HG03139 (cell line): ENCODE measurements at regions not wholly inside any gene's neighbourhood (a gene's known extent, or its start where the extent isn't known, plus 50 kb on each side); places are given as distances from the start of the nearest gene placed in this dataset.

Source experiments
- ATAC-seq: cut with Tn5 transposase; IDR thresholded peaks from one replicate; pipeline ENCODE4 v1.9.1; 2021; ENCODE audit not compliant: unreplicated experiment

DNA sequence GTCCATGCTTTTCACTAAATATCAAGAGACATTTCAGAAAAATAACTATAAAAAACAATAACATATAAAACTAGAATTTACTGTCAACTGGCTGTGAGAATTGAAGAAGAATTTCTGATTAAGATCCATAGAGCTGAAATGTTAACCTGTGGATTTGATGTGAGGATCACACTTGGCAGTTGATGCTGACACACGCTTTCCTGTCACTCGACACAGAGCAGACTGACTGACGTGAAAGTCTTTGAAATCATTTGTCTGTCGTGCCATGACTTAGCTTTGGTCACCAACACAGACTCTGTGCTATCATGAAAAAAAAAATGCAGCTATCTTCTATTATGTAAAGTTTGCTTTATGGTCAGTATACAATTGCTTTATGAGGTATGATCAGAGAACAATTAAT is 706.0 kb upstream of the ZP4 start:
- ATAC-seq, result no peak

GRCh38 chr1:238592621-238593020 is 701.9 kb upstream of the ZP4 start:
- no peak for ATAC-seq

- ATAC-seq, result no peak
Measured at GRCh38 chr1:238589843-238590435, 699.2 kb upstream of the ZP4 start.

- ATAC-seq, result no peak
Measured at GRCh38 chr1:238582816-238583215, 692.1 kb upstream of the ZP4 start.

DNA sequence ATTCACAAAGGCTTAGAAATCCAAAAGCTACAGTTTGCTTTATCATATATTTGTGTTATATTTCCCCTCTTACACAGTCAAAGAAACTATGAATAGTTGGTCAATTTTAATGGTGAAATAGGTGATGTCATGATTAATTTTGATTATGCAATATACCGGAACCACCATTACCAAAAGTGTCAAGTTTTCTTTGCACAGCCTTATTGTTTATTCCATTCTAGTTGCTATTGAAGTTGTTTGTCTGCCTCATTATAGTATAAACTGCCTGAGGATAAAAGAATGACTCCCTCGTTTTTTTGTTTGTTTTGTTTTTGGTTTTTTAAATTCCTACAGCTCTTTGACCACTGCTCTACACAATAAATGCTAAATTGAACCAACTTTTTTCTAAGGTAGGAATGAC is 690.6 kb upstream of the ZP4 start:
- ATAC-seq, result no peak

DNA sequence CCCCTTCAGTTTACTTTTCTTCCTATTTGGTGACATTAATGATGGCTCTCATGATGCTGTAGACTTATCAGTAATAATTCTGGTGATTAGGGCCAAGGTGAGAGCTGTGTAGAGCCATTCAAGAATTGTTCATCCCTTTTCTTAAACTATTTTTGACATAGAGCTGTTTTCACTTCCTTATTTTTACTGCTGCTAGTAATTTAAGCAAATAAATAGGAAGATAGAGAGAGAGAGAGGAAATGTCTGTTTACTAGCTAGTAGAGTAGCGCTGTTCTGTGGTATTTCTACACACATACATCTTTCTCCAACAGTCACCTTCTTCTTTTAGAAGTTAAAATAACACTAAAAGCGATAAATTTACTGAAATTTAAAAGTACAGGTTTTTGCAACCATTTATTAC is 678.0 kb upstream of the ZP4 start:
- no peak for ATAC-seq

- no peak for ATAC-seq
Measured at GRCh38 chr1:238562341-238562740, 671.6 kb upstream of the ZP4 start.

GRCh38 chr1:238558746-238559145 is 668.0 kb upstream of the ZP4 start:
- no peak for ATAC-seq

GRCh38 chr1:238558156-238558555 is 667.4 kb upstream of the ZP4 start:
- ATAC-seq, result no peak

DNA sequence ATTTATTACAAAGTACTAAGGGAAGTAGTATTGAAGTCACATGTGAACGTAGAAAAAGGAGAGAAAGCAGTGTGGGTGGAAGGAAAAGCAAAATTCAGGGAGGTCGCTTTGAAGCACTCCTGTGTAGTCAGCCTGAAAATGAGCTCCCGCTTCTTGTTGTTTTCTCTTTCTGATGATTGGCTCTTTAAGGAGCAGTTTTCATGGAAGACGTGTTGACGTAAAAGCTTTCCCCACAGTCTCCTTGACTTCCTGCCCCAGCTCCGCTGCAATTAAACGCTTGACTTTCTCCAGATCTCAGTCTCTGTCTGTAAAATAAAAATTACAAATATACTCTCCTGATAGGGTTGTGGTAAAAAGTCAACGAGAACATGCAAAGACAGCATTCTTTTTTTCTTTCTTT is 661.5 kb upstream of the ZP4 start:
- no peak for ATAC-seq

DNA sequence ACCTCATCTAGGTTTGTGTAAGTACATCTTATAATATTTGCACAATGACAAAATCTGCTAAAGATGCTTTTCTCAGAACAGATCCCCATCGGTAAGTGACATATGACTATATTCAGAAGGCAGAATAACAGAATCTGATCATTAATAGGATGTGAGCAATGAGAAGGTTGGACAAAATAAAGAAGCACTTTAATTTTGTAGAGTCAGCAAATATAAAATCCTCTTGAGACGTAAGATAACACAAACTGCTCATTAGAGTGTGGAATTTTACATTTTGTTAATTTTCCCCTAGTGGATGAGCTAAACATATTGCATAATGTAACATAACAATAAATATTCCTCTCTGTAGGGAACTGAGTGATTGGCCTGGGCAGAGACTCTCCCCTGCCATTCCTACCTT is 658.4 kb upstream of the ZP4 start:
- no peak for ATAC-seq

DNA sequence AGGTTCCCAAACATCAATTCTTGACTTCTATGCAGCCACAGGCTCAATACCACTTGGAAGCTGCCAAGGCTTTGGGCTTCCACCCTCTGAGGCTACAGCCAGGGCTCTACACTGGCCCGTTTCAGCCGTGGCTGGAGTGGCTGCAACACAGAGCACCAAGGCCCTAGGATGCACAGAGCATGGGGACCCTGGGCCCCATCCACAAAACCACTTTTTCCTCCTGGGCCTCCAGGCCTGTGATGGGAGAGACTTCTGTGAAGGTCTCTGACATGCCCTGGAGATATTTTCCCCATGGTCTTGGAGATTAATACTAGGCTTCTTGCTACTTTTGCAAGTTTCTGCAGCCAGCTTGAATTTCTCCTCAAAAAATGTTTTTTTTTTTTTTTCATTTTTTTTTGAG is 655.4 kb upstream of the ZP4 start:
- no peak for ATAC-seq

- no peak for ATAC-seq
Measured at GRCh38 chr1:238537641-238538040, 646.9 kb upstream of the ZP4 start.

DNA sequence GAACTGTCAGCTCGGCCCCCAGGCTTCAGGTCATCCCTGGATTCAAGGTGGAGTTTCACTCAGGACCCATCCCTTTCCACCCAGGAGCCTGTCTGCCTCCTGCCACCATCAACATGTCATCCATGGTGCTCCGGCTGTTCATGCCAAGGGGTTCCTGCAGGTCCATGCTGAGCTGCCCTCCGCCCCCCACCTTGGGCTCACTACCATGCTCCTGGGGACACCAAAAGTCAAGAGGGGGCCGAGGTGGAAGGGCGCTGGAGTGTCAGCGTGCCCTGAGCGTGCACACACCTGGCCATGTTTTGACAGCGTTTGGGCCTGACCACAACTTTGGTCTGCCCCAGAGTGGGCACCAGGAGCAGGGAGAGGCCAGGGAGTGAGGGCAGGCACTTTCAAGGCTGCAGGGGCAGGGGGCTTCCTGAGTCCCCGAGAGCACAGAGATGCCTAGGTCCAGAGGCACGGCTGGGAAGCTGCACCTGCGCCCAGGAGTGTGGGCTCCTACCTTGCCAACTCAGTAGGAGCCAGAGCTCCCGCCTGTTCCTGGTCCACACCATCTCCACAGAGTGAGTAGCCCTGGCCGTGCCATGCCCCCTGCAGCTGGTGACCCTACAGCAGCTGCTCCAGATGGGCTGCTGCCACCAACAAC is 639.6 kb upstream of the ZP4 start:
- ATAC-seq, result no peak

DNA sequence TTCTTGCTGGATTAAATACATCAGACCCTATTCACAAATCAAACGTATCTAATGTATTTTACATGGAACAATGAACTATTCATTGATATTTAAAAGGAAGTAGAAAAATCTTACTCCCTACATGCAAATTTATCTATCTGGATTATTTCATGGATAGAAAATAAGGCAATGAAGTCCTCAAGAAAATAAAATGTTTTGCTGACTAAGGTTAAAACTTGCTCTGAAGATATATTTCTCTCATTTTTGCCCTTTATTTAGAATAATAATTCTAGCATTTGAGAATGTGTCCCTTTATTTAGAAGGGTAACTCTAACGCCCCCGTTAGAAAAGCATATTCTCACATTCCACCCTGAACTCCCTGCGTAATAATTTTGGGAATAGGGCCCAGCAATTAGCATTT is 627.0 kb upstream of the ZP4 start:
- no peak for ATAC-seq

DNA sequence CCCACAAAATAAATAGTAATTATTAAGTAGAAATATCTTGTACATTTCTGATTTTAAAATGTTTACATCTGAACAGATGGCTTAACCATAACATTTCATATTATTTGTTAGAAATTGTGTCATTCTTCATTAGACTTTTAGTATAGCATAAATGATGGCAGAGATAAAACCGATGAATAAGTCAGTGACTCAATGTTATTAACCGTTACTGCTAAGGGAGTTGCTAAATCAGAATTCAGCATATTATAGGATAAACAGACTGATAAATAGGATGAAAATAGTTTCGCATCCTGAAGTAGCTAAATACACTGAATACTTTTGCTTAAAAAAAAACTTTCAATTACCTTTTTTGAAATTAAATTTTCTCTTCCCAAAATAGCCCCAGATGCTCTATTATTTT is 610.6 kb upstream of the ZP4 start:
- no peak for ATAC-seq

DNA sequence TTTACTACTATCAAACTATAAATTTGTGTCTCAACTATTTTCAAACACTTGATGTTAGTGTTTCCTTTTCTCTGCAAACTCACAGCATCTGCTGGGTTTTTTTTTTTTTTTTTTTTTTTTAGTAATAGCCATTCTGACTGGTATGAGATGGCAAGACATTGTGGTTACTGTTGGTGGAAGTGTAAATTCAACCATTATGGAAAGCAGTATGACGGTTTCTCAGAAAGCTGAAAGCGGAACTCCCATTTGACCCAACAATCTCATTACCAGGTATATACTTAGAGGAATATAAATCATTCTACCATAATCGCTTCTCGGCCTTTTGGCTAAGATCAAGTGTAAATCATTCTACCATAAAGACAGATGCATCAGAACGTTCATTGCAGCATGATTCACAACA is 608.3 kb upstream of the ZP4 start:
- no peak for ATAC-seq

DNA sequence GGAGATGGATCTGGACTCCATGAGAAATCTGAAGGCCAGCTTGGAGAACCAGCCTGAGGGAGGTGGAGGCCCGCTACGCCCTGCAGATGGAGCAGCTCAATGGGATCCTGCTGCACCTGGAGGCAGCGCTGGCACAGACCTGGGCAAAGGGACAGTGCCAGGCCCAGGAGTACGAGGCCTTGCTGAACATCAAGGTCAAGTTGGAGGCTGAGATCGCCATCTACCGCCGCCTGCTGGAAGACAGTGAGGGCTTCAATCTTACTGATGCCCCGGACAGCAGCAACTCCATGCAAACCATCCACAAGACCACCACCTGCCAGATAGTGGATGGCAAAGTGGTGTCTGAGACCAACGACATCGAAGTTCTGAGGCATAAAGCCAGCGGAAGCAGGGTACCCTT is 601.5 kb upstream of the ZP4 start:
- no peak for ATAC-seq

- no peak for ATAC-seq
Measured at GRCh38 chr1:238491265-238491664, 600.5 kb upstream of the ZP4 start.

DNA sequence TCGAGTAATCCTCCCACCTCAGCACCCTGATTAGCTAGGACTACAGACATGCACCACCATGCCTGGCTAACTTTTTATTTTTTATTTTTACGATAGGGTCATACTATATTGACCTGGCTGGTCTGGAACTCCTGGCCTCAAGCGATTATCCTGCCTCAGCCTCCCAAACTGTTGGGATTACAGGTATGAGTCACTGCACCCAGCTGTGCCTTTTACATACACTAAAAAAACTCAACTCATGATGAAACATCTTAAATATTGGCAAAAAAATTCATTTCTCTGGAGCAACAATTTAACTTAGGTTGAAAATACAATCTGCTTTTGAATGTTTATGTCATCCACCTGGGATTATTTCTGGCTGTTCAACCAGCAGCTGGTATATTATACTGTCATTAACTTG is 598.3 kb upstream of the ZP4 start:
- ATAC-seq, result no peak

GRCh38 chr1:238488401-238488800 is 597.7 kb upstream of the ZP4 start:
- ATAC-seq, result no peak

- no peak for ATAC-seq
Measured at GRCh38 chr1:238487931-238488330, 597.2 kb upstream of the ZP4 start.

DNA sequence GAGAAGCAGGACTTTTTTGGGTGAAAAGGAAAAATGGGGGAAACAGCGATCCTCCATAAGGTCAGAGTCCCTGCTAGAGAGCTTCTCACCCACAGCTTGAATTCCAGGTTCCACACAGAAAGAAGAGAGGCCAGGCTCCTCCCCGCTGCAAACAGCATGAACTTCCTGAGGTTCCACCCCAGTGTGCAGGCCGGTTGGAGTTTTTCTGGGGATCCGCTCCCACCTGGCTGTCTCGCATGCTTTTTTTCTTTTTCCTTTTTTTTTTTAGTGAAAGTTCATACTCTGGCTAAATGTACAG is 595.1 kb upstream of the ZP4 start:
- no peak for ATAC-seq
